HFF-Myc (cell line): ENCODE measurements at regions not wholly inside any gene's neighbourhood (a gene's known extent, or its start where the extent isn't known, plus 50 kb on each side); places are given as distances from the start of the nearest gene placed in this dataset.

ENCODE experiments used
- DNase-seq: peaks from one replicate; pipeline ENCODE4 v3.0.0-alpha.2; 2011; ENCODE audit warnings: low read depth; ENCODE audit errors: extremely low read depth
- H3K4me3 ChIP-seq: replicated peaks from 2 replicates; pipeline ENCODE4 v1.5.1; 2011; ENCODE audit warnings: low read depth, mild to moderate bottlenecking, control low read depth, low read length
- TF ChIP-seq, protein P1 (sequence below): IDR thresholded peaks from 2 replicates; pipeline ENCODE4 v1.5.1; 2012; ENCODE audit warnings: mild to moderate bottlenecking, low read depth, low read length, control low read depth; ENCODE audit errors: missing control alignments

DNA sequence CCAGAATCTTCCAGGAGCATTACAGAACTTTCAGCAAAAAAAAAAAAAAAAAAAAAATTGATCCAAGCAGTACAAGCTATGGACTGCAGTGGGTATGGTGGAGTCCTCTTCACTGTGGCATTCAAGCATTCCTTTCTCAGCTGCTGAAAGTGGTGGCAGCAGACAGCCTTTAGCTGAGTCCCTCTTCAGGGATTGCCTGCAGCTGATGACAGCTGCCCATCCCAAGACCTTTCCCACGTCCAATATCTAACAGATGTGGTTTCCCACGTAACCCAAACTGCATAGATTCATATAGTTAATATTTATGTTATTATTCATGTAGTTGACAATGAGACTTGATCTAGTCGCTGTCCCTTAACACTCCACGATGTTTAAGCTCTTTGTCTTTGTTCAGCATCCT, 475.9 kb downstream of the TLE1 start:
- TF ChIP-seq, protein P1, sequence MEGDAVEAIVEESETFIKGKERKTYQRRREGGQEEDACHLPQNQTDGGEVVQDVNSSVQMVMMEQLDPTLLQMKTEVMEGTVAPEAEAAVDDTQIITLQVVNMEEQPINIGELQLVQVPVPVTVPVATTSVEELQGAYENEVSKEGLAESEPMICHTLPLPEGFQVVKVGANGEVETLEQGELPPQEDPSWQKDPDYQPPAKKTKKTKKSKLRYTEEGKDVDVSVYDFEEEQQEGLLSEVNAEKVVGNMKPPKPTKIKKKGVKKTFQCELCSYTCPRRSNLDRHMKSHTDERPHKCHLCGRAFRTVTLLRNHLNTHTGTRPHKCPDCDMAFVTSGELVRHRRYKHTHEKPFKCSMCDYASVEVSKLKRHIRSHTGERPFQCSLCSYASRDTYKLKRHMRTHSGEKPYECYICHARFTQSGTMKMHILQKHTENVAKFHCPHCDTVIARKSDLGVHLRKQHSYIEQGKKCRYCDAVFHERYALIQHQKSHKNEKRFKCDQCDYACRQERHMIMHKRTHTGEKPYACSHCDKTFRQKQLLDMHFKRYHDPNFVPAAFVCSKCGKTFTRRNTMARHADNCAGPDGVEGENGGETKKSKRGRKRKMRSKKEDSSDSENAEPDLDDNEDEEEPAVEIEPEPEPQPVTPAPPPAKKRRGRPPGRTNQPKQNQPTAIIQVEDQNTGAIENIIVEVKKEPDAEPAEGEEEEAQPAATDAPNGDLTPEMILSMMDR = no peak
- no peak overlapping the region for H3K4me3 ChIP-seq
- DNase-seq = no peak

DNA sequence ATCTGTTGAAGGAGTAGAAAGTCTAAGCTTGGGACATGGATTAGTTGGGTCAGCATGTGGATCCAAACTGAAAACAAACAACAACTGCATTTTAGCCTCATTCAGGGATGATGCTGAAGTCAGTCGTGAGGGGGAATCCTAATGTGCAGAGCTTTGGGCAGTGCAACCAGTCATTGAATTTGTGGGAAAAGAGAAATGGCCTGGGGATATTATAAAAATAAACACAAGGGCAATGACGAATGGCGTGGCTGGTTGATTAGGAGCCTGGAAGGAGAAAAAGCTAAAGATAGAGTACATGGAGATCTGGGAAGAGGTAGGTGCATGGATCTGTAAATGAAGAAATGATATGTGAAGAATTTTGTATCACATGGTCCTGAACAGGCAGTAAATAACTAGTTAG, 477.6 kb downstream of the TLE1 start:
- no peak overlapping the region for H3K4me3 ChIP-seq
- DNase-seq = no peak
- TF ChIP-seq, protein P1 = no peak

DNA sequence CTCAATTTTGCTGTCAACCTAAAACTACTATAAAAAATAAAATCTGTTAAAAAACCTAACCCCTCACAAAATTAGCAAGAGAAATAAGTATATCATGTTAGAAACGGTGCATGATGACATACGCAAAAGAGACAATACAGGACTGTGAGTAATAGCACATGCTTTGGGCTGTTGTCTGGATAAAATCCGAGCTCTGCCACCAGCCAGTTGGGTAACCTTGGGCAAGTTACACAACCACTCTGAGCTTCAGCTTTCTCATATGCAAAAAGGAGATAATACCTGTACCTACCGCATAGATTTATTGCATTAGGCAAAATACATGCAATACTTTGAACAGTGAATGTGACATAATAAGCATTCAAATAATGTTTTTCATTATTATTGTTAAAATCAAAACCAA, 481.7 kb downstream of the TLE1 start:
- no peak for DNase-seq
- TF ChIP-seq, protein P1 = no peak
- H3K4me3 ChIP-seq = no peak overlapping the region

DNA sequence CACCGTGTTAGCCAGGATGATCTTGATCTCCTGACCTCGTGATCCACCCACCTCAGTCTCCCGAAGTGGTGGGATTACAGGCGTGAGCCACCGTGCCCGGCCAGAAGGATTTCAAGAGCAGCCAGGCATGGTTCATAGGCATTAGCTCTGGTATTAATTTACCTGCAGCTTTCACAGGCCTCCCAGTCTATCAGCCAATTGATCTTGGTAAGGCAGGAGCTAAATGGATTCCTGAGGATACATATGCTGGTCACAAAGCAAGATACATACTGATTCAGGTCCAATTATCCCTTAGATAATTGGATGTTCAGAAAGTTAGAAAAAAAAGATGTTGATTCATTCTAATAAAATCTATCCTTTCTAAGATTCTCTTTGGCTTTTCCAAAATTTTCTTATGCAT, 487.1 kb downstream of the TLE1 start:
- no peak for DNase-seq
- TF ChIP-seq, protein P1 = no peak
- no peak overlapping the region for H3K4me3 ChIP-seq

DNA sequence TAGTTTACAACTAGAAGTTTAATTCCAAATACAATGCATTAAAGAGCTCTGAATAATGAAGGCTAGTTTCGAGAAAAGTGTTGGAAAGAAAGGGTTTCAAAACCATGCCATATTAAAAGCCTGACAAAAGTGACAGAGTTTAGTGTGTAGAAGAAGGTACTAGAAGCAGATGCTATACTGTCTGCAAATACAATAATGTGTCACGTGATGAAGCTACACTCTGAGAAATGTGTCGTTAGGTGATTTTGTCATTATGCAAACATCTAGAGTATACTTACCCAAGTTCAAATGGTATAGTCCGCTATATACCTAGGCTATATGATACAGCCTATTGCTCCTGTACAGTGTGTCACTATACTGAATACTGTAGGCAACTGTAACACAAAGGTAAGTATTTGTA, 494.1 kb downstream of the TLE1 start:
- TF ChIP-seq, protein P1 = no peak
- H3K4me3 ChIP-seq = no peak overlapping the region
- no peak for DNase-seq

DNA sequence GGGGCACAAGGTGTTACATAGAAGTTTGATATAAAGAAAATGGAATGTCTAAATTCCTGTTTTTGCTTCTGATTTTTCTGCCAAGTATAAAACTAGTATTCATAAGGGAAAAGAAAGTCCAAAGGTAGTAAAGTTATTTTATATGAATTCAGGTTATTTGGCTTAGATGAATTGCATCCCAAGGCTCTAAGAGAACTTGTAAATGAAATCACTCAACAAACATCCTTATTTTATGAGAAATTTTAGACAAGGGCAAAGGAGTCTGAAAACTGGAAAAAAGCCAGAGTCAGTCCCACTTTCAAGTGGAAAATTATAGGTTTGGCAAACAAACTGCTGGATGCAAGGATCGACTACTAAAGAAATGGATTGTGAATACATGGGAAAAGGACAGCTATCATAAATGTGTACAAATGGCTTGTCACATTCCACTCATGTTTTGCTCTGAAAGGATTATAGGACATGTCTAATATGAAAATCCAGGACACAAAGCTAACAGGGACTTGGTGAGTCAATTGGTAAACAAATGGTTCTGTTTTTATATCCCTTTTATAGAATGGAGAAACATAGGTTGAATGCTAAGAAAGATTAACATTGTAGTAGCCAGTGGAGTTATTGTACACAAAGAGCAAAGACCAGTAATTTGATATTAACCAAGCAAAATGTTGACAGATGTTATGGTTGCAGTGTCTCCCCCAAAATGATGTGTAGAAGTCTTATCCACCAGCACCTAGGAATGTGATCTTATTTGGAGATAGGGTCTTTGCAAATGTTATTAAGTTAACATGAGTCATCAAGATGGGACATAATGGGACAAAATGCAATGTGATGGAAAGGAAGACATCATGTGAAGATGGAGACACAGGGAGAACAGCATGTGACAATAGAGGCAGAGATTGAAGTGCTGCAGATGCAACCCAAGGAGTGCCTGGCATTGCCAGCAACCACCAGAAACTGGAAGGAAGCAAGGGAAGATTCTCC, 495.7 kb downstream of the TLE1 start:
- TF ChIP-seq, protein P1 = no peak
- no peak overlapping the region for H3K4me3 ChIP-seq
- DNase-seq = no peak

DNA sequence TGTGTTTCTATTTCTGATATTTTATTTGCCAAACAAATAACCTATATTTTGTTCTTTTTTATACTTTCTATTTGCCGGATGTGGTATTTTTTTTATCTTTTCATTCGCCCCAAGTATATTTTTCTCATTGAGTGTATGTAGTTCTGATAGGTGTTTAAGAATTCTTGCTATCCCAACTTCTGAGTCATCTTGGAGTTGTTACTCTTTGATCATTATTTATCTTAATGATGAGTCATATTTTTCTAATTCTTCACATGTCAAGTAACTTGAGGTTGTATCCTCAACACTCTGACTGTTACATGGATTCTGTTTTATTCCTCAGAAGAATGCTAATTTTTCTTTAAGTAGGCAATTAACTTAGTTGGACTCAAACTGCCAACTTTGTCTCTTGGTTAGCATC, 498.1 kb downstream of the TLE1 start:
- no peak for DNase-seq
- H3K4me3 ChIP-seq = no peak overlapping the region
- TF ChIP-seq, protein P1 = no peak
